Left lung (tissue), 4 donors: ENCODE measurements at regions not wholly inside any gene's neighbourhood (a gene's known extent, or its start where the extent isn't known, plus 50 kb on each side); places are given as distances from the start of the nearest gene placed in this dataset.

ENCODE experiments used
- ATAC-seq: fragments of 200-7000 bp; cut with Tn5 transposase; one replicate; pipeline ENCODE4 v1.9.1; 2020; ENCODE audit warnings: moderate library complexity
- DNase-seq, 4 donors: peaks; one replicate each; pipeline ENCODE4 v3.0.0-alpha.2; 2013 to 2020
- H3K27ac ChIP-seq, 2 donors: fragments of 200-600 bp; sonication (generic) in 1 of 2; one replicate each; pipeline versions ENCODE4 v1.5.0 to v1.8.0; 2020 to 2021
- H3K27me3 ChIP-seq, 2 donors: fragments of 200-600 bp; sonication (generic) in 1 of 2; one replicate each; pipeline versions ENCODE4 v1.5.0 to v1.8.0; 2020 to 2021
- H3K36me3 ChIP-seq, 2 donors: fragments of 200-600 bp; sonication (generic) in 1 of 2; one replicate each; pipeline versions ENCODE4 v1.5.0 to v1.8.0; 2020 to 2021
- H3K4me1 ChIP-seq, 2 donors: fragments of 200-600 bp; one replicate each; pipeline ENCODE4 v1.8.0; 2021
- H3K4me3 ChIP-seq, 2 donors: fragments of 200-600 bp; sonication (generic) in 1 of 2; one replicate each; pipeline versions ENCODE4 v1.5.0 to v1.8.0; 2020 to 2021; ENCODE audit warnings: mild to moderate bottlenecking in 1 of 2
- H3K9me3 ChIP-seq, 2 donors: fragments of 200-600 bp; sonication (generic) in 1 of 2; one replicate each; pipeline versions ENCODE4 v1.5.0 to v1.8.0; 2020 to 2021
- intact Hi-C, 2 donors: fragments of 100-400 bp; cut with DNase I; formaldehyde crosslinking; loops; one replicate each; pipeline versions ENCODE4 v1.11.2 to v1.14.2; 2022
- TF ChIP-seq, protein P1 (sequence below), 2 donors: fragments of 200-600 bp; sonication (generic) in 1 of 2; IDR thresholded peaks; one replicate each; pipeline versions ENCODE4 v1.5.0 to v1.8.0; 2021; ENCODE audit warnings: antibody characterized with exemption in 2 of 2
- donor health status: DM: no; HTN: yes; CAD: no.
- donor health status: DM: no; HTN: no; CAD: no.

DNA sequence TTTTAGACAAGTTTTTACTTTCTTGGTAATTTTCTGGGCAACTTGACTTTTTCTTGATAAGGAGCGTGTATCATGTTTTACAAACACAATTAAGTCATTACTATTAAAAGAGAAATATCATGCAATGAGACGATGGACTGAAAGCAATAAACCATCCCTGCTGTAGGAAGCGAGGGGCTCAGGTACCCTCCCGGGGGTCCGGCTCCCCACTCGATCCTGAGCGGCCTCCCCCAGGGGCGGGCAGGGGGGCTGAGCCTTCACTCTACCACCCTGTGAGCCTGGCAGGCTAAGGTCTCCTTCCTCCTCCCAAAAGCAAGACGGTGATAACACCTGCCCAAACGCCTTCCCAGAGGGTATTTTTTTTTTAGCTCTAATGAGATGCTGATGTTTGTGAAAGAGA is 51.8 kb upstream of the ADGRA1 start:
- peaks cover 0 to 79% of the 10 kb centered on the region in 2 donors for H3K27me3 ChIP-seq
- DNase-seq (peak in 1 of 4 donors; percentile 57), ATAC-seq (no peak)
- H3K4me3 ChIP-seq: no peak overlapping the region
- H3K36me3 ChIP-seq: no peaks in the 10 kb centered on the region
- TF ChIP-seq, protein P1, sequence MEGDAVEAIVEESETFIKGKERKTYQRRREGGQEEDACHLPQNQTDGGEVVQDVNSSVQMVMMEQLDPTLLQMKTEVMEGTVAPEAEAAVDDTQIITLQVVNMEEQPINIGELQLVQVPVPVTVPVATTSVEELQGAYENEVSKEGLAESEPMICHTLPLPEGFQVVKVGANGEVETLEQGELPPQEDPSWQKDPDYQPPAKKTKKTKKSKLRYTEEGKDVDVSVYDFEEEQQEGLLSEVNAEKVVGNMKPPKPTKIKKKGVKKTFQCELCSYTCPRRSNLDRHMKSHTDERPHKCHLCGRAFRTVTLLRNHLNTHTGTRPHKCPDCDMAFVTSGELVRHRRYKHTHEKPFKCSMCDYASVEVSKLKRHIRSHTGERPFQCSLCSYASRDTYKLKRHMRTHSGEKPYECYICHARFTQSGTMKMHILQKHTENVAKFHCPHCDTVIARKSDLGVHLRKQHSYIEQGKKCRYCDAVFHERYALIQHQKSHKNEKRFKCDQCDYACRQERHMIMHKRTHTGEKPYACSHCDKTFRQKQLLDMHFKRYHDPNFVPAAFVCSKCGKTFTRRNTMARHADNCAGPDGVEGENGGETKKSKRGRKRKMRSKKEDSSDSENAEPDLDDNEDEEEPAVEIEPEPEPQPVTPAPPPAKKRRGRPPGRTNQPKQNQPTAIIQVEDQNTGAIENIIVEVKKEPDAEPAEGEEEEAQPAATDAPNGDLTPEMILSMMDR (IDR thresholded peaks at IDR 0.05): no peak
- intact Hi-C loops: no loop called here
- H3K27ac ChIP-seq: no peak overlapping the region
- no peaks in the 10 kb centered on the region for H3K4me1 ChIP-seq
- no peaks in the 10 kb centered on the region for H3K9me3 ChIP-seq

DNA sequence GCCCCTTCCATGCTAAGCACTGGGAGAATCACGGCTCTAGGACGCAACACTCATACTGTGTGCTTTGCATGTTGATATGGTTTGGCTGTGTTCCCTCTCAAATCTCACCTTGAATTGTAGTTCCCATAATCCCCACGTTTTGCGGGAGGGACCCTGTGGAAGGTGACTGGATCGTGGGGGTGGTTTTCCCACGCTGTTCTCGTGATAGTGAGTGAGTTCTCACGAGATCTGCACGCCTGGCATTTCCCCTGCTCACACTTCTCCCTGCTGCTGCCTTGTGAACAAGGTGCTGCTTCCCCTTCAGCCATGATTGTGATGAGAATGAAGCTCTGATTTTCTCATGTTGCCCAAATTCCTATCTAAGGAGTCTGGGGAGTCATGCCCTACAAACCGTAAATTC is 53.0 kb upstream of the ADGRA1 start:
- no peak for DNase-seq
- Histone ChIP-seq H3K27me3 (peaks cover 0 to 78% of the 10 kb centered on the region in 2 donors), H3K36me3 (no peaks in the 10 kb centered on the region), H3K9me3 (no peaks in the 10 kb centered on the region), H3K4me1 (no peaks in the 10 kb centered on the region), H3K4me3 (no peak overlapping the region), H3K27ac (no peak overlapping the region)
- intact Hi-C loops: no loop called here
- no peak for ATAC-seq
- TF ChIP-seq, protein P1 (IDR thresholded peaks at IDR 0.05): no peak

DNA sequence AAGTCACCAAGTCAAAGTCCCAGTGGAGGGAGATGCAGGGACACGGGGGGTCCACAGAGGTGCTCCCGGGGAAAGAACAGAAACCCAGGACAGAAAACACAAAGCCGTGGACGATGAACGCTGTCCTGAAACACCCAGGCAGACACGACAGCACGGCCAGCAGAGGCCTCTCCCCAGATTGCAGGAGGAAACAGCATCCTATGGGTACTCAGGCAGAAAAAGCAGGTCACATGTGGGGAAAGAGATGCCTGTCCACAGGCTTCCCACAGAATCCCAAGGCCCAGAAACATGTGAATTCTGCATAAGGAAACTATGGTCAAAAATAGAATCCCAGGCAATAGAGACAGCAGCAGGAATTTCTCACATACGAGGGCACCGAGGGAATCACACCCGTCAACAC is 53.6 kb upstream of the ADGRA1 start:
- no peak overlapping the region for H3K4me3 ChIP-seq
- no peaks in the 10 kb centered on the region for H3K36me3 ChIP-seq
- H3K4me1 ChIP-seq: no peaks in the 10 kb centered on the region
- no peaks in the 10 kb centered on the region for H3K9me3 ChIP-seq
- ATAC-seq (no peak), DNase-seq (no peak)
- H3K27me3 ChIP-seq: peaks cover 0 to 78% of the 10 kb centered on the region in 2 donors
- intact Hi-C loops: no loop called here
- TF ChIP-seq, protein P1 (IDR thresholded peaks at IDR 0.05): no peak
- H3K27ac ChIP-seq: no peak overlapping the region

DNA sequence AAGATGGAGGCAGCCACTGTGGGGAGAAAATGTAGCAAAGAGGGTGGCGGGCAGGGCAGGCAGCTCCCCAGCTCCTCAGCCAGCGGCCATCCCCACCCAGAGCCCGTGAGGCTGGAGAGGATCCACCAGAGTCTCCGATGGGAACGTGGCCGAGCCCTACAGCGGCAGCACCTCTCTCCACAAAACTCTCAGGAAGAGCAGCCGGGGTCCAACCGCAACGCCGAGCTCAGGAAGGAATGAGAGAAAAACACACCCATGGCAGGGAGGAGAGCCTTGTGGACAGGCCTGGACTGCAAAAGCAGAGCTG is 54.0 kb upstream of the ADGRA1 start:
- no peaks in the 10 kb centered on the region for H3K36me3 ChIP-seq
- ATAC-seq (no peak), DNase-seq (peak in 1 of 4 donors; percentile 67)
- intact Hi-C loops: no loop called here
- H3K9me3 ChIP-seq: no peaks in the 10 kb centered on the region
- H3K27me3 ChIP-seq: peaks cover 0 to 78% of the 10 kb centered on the region in 2 donors
- TF ChIP-seq, protein P1 (IDR thresholded peaks at IDR 0.05): no peak
- no peak overlapping the region for H3K4me3 ChIP-seq
- no peaks in the 10 kb centered on the region for H3K4me1 ChIP-seq
- H3K27ac ChIP-seq: no peak overlapping the region

DNA sequence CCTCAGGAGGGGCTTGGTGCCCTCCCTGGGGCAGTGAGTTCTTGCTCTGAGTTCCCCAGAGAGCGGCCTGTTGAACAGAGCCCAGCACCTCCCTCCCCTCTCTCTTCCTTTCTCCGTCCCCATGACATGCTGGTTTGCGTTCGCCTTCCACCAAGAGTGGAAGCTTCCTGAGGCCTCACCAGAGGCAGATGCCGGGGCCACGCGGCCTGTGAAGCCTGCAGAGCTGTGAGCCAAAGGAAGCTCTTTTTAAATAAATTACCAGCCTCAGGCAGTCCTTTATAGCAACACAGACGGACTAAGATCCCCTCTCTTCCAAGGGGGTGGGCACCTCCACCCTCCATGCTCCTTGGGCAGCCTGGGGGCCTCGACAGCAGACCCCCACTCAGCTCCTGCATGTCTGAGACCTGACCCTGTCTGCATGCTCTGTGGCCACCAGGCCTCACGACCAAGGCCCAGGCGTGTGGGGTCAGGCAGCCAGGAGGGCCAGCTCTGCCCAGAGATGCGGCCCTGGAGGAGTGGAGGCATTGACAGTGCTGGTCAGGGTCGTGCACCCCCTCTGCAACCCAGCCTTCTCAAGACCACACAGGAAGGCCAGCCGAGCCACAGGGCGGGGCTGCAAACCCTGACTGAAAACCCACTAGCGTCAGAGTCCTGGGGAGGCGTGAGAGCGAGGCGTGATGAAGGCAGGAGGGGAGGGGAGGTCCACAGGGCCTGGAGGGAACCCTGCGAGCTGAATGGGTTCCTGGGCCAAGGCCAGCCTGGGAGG is 54.6 kb upstream of the ADGRA1 start:
- intact Hi-C loops: no loop called here
- no peak for ATAC-seq

More for the DNA sequence above, 54.6 kb upstream of the ADGRA1 start:
- peaks cover 0 to 75% of the 10 kb centered on the region in 2 donors for H3K27me3 ChIP-seq
- no peaks in the 10 kb centered on the region for H3K9me3 ChIP-seq
- H3K4me3 ChIP-seq: no peak overlapping the region
- no peaks in the 10 kb centered on the region for H3K36me3 ChIP-seq
- no peak overlapping the region for H3K27ac ChIP-seq
- H3K4me1 ChIP-seq: no peaks in the 10 kb centered on the region
- TF ChIP-seq, protein P1 (IDR thresholded peaks at IDR 0.05): no peak
- peak in 1 of 4 donors; percentile 52 for DNase-seq
